SK-N-SH treated with all-trans-retinoic acid at 6 μM for 48 hours (cell line): ENCODE measurements at regions not wholly inside any gene's neighbourhood (a gene's known extent, or its start where the extent isn't known, plus 50 kb on each side); places are given as distances from the start of the nearest gene placed in this dataset.

Experiments used
- PATZ1 ChIP-seq: fragments of 250-450 bp; sonication (Bioruptor Pico); IDR thresholded peaks from 2 replicates; pipeline ENCODE4 v1.8.0; 2020; ENCODE audit warnings: mild to moderate bottlenecking, moderate library complexity, borderline replicate concordance
- SNAI2 ChIP-seq: fragments of 250-450 bp; sonication (Bioruptor Pico); IDR thresholded peaks from 2 replicates; pipeline ENCODE4 v1.5.0; 2020; ENCODE audit warnings: mild to moderate bottlenecking, moderate library complexity
- ZNF565 ChIP-seq: fragments of 450-650 bp; formaldehyde crosslinking; conservative IDR thresholded peaks from 2 replicates; pipeline ENCODE4 v1.5.0; 2020; ENCODE audit warnings: low read depth, mild to moderate bottlenecking, moderate library complexity

GRCh38 chr1:47635111-47635510, 197.3 kb downstream of the FOXD2 start:
- TF ChIP-seq PATZ1 (CRISPR knock-in tag) = no peak
- no peak for TF ChIP-seq SNAI2 (CRISPR knock-in tag)
- no peak for TF ChIP-seq ZNF565 (CRISPR knock-in tag)
